ENCODE measurements at regions not wholly inside any gene's neighbourhood (a gene's known extent, or its start where the extent isn't known, plus 50 kb on each side); places are given as distances from the start of the nearest gene placed in this dataset.

GRCh38 chr14:29028973-29029582 is 262.5 kb downstream of the FOXG1 start:
- H3K27ac ChIP-seq, result no peak overlapping the region
- H3K4me3 ChIP-seq, result no peak overlapping the region
- intact Hi-C loops (cut with DNase I), result no loop called here
- ATAC-seq (no peak), DNase-seq (peak; percentile 18 to 54 (median 26))
- TF ChIP-seq POLR2A (IDR thresholded peaks at IDR 0.05), result no peak
- no peak for TF ChIP-seq CTCF (IDR thresholded peaks at IDR 0.05)
- 31 to 38% methylated on average over 7 of the region's 7 CpGs for WGBS, 2 donors
- H3K9me3 ChIP-seq, result no peaks in the 10 kb centered on the region
- H3K4me1 ChIP-seq, result no peaks in the 10 kb centered on the region
- no peaks in the 10 kb centered on the region for H3K36me3 ChIP-seq (replicated peaks in 1 of 2; ENCODE audit: insufficient read depth in 1 of 2, low read depth in 2 of 2)
- H3K27me3 ChIP-seq, result no peaks in the 10 kb centered on the region

GRCh38 chr14:29030121-29030520 is 263.5 kb downstream of the FOXG1 start:
- DNase-seq (no peak), ATAC-seq (no peak)
- TF ChIP-seq CTCF (IDR thresholded peaks at IDR 0.05) (no peak), POLR2A (IDR thresholded peaks at IDR 0.05) (no peak)
- Histone ChIP-seq H3K4me3 (no peak overlapping the region), H3K27me3 (no peaks in the 10 kb centered on the region), H3K36me3 (replicated peaks in 1 of 2; ENCODE audit: insufficient read depth in 1 of 2, low read depth in 2 of 2) (no peaks in the 10 kb centered on the region), H3K27ac (no peak overlapping the region), H3K9me3 (no peaks in the 10 kb centered on the region), H3K4me1 (no peaks in the 10 kb centered on the region)
- intact Hi-C loops (cut with DNase I), result no loop called here
- WGBS, 2 donors, result 35 to 44% methylated on average over 2 of the region's 2 CpGs

- 89 to 94% methylated on average over 2 of the region's 2 CpGs for WGBS, 2 donors
- H3K27me3 ChIP-seq, result peaks cover 0 to 5% of the 10 kb centered on the region in 2 donors
- H3K4me1 ChIP-seq, result no peaks in the 10 kb centered on the region
- intact Hi-C loops (cut with DNase I), result no loop called here
- no peak for ATAC-seq
- H3K27ac ChIP-seq, result no peak overlapping the region
- no peaks in the 10 kb centered on the region for H3K9me3 ChIP-seq
- no peaks in the 10 kb centered on the region for H3K36me3 ChIP-seq (replicated peaks in 1 of 2; ENCODE audit: insufficient read depth in 1 of 2, low read depth in 2 of 2)
- H3K4me3 ChIP-seq, result no peak overlapping the region
- TF ChIP-seq CTCF (IDR thresholded peaks at IDR 0.05) (no peak), POLR2A (IDR thresholded peaks at IDR 0.05) (no peak)
- no peak for DNase-seq
Measured at GRCh38 chr14:29030970-29031369, 264.4 kb downstream of the FOXG1 start.

GRCh38 chr14:29035134-29035533 is 268.5 kb downstream of the FOXG1 start:
- Histone ChIP-seq H3K36me3 (replicated peaks in 1 of 2; ENCODE audit: insufficient read depth in 1 of 2, low read depth in 2 of 2) (no peaks in the 10 kb centered on the region), H3K4me1 (no peaks in the 10 kb centered on the region), H3K4me3 (no peak overlapping the region), H3K27ac (no peak overlapping the region), H3K27me3 (peaks cover 0 to 5% of the 10 kb centered on the region in 2 donors), H3K9me3 (no peaks in the 10 kb centered on the region)
- TF ChIP-seq CTCF (IDR thresholded peaks at IDR 0.05) (no peak), POLR2A (IDR thresholded peaks at IDR 0.05) (no peak)
- ATAC-seq (no peak), DNase-seq (no peak)
- intact Hi-C loops (cut with DNase I), result no loop called here
- 48 to 52% methylated on average over 3 of the region's 3 CpGs for WGBS, 2 donors

- H3K27me3 ChIP-seq, result peaks cover 0 to 5% of the 10 kb centered on the region in 2 donors
- no peaks in the 10 kb centered on the region for H3K4me1 ChIP-seq
- TF ChIP-seq POLR2A (IDR thresholded peaks at IDR 0.05) (no peak), CTCF (IDR thresholded peaks at IDR 0.05) (no peak)
- intact Hi-C loops (cut with DNase I), result no loop called here
- no peaks in the 10 kb centered on the region for H3K9me3 ChIP-seq
- ATAC-seq (no peak), DNase-seq (no peak)
- H3K27ac ChIP-seq, result no peak overlapping the region
- H3K36me3 ChIP-seq (replicated peaks in 1 of 2; ENCODE audit: insufficient read depth in 1 of 2, low read depth in 2 of 2), result no peaks in the 10 kb centered on the region
- no peak overlapping the region for H3K4me3 ChIP-seq
Measured at GRCh38 chr14:29037411-29037810, 270.8 kb downstream of the FOXG1 start.
